ENCODE measurements at regions not wholly inside any gene's neighbourhood (a gene's known extent, or its start where the extent isn't known, plus 50 kb on each side); places are given as distances from the start of the nearest gene placed in this dataset.

DNA sequence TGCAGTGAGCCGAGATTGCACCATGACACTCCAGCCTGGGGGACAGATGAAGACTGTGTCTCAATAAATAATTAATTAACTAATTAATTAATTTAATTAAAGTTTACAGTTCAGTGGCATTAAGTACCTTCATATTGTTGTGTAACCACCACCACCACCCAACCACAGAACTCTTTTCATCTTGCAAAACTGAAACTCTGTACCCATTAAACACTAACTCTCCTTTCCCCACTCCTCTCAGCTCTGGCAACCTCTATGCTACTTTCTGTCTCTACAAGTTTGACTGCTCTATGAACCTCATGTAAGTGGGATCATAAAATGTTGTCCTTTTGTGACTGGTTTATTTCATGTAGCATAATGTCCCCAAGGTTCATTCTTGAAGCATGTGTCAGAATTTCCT is 259.3 kb upstream of the MDFIC2 start:
- no peak for DNase-seq (ENCODE audit: low read depth in 2 of 2, low spot score in 1 of 2)

DNA sequence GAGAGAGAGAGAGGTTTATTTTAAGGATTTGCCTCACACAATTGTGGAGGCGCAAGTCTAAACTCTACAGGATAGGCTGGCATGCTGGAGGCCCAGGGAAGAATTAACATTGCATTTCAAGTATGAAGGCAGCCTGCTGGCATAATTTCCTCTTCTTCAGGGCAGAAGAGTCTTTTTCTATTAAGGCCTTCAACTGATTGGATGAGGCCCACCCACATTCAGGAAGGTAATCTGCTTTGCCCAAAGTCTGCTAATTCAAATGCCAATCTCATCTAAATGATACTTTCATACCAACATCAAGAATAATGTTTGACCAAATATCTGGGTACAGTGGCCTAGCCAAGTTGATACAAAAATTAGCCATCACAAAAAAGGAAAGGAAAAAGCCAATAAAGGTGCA is 258.1 kb upstream of the MDFIC2 start:
- DNase-seq (ENCODE audit: low read depth in 2 of 2, low spot score in 1 of 2), result no peak

DNA sequence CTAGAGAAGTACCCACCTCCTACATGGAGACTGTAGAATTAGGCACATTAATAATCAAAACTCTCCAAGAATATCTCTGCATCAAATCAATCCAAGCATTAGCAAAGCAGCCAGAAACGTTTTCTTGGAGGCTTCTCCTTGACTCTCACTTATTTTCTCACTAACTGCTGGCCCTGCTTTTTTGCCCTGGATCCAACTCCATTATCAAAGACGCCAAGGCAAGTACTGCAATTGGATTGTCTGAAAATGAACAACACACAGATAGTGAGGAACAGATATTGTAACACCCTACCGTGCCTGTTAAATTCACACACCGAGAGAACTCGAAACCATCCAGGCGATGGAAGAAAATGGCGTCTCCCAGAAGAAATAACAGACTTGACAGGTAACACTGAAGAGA is 256.2 kb upstream of the MDFIC2 start:
- DNase-seq (ENCODE audit: low read depth in 2 of 2, low spot score in 1 of 2), result no peak

DNA sequence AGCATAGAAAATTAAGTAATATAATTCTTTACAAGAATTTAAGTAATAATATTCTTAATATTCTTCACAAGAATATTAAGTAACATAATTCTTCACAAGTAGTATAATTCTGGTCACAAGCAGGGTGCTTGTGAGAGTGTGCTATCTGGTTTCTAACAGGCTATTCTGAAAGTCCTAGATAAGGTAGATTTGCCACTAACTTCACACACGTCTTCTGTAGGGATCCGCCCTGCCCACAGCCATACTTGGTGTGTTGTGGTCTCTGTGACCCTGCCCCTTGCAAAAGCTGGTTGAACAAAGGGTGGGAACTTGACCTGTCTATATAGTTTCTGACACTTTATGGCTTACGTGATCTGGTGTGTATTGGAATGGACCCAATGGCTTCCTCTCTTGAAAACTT is 253.4 kb upstream of the MDFIC2 start:
- DNase-seq (ENCODE audit: low read depth in 2 of 2, low spot score in 1 of 2), result no peak

DNA sequence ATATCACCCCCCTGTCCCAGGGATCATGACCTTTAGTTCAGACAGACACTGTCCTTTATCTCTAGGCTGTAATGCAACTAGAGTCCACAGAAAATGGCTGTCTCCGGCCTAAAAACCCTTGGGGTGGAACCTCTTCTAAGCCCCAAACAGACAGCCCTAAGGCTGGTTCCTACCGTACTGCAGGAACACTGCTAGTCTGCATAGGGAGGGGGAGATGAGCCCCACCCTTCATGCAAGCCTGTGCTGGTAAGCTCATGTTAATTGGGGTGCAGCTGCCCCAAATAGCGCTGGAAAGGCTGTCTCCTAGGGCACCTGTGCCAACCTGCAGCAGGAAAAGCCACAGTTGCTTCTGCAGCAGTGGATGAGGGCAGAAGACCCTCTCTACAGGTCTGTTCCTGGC is 252.1 kb upstream of the MDFIC2 start:
- DNase-seq (ENCODE audit: low read depth in 2 of 2, low spot score in 1 of 2), result no peak

DNA sequence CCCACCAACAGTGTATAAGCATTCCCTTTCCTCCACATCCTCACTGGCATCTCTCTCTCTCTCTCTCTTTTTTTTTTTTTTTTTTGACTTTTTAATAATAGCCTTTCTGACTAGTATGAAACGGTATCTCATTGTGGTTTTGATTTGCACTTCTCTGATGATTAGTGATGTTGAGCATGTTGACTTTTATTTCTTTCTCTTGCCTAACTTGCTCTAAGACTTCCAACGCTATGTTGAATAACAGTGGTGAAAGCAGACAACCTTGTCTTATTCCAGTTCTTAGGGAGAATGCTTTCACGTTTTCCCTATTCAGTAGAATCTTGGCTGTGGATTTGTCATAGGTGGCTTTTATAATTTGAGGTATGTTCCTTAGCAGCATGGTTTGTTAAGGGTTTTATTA is 249.4 kb upstream of the MDFIC2 start:
- DNase-seq (ENCODE audit: low read depth in 2 of 2, low spot score in 1 of 2), result no peak

DNA sequence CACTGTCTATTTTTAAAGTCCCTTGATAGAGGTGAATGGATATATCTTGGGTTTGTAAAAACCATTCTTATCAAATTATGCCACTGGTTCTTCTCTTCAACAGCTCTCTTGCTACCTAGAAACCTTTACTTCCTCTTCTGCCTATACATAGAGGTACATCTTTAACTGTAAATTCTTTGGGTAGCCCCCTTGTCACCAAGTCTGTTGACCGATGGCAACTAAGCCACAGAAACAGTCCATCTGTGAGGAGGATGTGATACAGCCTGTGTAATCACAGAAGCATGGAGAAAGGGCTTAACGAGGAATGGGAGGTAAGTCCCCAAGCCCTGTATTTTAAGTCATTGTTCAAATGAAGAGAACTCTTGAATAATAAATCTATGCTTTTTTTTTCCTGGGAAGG is 246.5 kb upstream of the MDFIC2 start:
- no peak for DNase-seq (ENCODE audit: low read depth in 2 of 2, low spot score in 1 of 2)

DNA sequence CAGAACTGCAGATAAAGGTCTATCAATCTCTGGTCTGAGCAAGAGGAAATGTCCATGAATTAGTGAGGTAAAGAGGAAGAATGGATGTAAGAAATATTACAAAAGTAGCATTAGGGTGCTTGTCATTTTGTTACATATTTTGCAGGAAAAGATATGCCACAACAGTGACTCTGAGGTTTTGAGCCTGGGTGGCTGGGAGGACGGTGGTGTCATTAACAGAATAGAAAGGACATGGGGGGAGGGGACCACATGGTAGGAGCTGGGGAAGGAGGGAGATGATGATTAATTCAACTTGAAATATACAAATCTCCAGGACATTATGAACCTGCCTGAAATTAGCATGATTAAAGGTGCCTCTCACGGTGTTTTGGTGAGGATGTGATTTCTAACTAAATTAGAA is 245.5 kb upstream of the MDFIC2 start:
- no peak for DNase-seq (ENCODE audit: low read depth in 2 of 2, low spot score in 1 of 2)

DNA sequence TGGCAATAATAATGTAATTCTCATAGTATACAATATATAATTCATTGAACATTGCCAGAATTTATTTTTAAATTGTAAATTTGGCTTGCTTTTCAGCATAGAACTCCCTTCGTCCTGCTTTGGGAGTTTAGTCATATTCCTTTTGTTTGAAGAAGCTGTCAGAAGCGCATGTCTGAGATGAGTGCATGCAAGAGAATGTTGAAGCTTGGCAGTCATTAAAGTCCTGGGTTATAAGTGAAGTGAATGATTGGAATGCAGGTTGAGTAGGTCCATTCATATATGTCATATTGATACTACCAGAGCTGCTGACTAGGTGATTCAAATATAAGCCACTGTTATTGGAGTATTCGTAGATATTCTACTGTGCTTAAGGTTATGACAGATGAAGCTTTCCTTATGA is 243.6 kb upstream of the MDFIC2 start:
- DNase-seq (ENCODE audit: low read depth in 2 of 2, low spot score in 1 of 2), result no peak

DNA sequence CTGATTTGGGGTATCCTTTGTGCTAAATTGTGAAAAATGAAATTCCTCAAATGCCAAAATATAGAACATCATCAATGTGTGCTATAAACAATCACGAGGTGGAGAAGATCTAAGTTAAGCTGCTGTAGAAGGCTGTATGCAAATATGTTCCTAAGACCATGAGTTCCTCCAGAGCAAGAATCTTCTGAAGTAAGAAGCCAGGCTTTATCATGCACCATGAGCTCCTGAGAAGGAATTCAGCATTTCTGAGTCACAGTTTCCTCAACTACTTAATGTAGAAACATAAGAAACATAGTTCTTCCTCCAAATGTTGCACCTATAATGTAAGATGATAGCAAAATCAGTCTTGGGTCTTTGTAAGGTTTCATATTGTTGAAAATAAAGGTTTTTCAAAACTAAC is 241.7 kb upstream of the MDFIC2 start:
- no peak for DNase-seq (ENCODE audit: low read depth in 2 of 2, low spot score in 1 of 2)

DNA sequence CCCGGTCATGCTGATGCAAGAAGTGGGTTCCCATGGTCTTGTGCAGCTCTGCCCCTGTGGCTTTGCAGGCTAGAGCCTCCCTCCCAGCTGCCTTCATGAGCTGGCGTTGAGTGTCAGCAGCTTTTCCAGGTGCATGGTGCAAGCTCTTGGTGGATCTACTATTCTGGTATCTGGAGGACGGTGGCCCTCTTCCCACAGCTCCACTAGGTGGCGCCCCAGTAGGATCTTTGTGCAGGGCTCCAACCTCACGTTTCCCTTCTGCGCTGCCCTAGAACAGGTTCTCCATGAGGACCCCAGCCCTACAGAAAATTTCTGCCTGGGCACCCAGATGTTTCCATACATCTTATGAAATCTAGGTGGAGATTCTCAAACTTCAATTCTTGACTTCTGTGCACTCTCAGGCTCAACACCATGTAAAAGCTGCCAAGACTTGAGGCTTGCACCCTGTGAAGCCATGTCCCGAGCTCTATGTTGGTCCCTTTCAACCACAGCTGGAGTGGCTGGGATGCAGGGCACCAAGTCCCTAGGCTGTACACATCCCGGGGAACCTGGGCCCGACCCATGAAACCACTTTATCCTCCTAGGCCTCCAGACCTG is 238.4 kb upstream of the MDFIC2 start:
- peak; percentile 32 to 57 for DNase-seq (ENCODE audit: low read depth in 2 of 2, low spot score in 1 of 2)

DNA sequence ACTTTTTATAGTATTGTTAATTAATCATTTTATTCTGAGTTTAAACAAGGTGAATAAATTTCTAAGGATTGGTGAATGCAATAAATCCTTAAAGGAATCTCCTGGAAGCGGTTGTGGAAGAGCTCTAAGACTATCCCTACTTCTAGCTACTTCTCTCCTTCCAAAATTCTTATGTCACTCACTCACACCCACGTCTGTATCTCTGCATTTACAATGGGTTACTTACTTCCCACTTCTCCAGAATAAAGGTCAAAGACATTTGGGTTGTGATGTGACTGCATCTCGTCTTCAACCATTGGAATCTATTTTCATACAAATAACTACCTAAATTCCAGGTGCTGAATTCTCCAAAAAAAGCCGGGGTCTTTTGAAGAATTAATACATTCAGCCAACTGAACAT is 234.2 kb upstream of the MDFIC2 start:
- no peak for DNase-seq (ENCODE audit: low read depth in 2 of 2, low spot score in 1 of 2)

DNA sequence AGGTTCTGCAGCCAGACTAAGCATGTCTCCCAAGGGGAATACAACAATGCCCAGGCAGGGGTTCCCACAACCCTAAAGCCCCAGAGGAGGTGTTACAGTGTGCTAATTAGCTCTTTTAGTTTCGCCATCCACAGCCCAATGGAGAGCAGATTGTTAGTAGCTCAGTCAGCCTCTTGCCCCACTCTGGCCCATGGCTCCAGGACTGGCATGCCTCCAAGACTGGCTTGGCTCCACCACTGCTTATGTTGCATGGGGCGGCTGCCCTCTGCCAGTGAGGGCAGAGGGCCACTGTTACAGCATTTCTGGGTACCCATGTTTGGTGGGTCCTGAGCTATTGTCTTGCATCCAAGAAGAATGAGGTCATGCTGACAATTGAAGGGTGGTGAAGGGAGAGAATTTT is 231.1 kb upstream of the MDFIC2 start:
- no peak for DNase-seq (ENCODE audit: low read depth in 2 of 2, low spot score in 1 of 2)

DNA sequence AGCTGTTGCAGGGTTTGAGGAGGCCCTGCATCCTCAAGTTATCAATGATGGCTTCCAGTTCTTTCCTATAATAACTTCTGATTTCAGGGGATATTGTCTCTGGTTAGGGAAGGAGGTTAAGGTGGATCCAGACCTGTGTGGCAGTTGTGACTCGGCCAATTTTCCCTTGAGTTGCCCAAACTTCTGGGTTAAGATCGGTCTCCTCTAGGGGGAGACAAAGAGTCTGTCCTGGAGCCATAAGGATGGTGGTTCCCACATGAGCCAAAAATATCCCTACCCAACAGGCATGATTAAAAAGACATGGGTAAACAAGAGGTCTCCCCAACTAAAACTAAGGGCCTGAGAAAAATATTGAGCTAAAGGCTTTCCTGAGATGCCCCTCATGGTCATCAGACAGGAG is 227.5 kb upstream of the MDFIC2 start:
- DNase-seq (ENCODE audit: low read depth in 2 of 2, low spot score in 1 of 2), result no peak

DNA sequence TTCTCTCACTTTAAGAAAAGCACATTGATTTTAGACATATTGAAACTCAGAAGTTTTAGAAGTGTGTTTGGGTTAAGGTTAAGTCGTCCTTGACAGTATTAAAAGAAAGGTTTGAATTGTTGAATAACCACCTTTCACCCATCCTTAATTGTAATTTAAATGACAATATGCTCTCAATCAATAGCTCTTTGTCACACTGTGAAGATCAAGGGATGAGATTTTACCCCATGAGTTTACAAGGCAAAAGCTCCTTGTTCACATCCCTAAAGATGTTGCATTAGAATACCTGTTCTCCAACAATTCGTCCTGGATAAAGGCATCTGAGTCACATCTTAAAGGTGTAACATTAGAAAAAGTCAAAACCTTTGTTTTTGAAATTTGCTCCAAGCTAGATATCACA is 220.4 kb upstream of the MDFIC2 start:
- no peak for DNase-seq (ENCODE audit: low read depth in 2 of 2, low spot score in 1 of 2)

DNA sequence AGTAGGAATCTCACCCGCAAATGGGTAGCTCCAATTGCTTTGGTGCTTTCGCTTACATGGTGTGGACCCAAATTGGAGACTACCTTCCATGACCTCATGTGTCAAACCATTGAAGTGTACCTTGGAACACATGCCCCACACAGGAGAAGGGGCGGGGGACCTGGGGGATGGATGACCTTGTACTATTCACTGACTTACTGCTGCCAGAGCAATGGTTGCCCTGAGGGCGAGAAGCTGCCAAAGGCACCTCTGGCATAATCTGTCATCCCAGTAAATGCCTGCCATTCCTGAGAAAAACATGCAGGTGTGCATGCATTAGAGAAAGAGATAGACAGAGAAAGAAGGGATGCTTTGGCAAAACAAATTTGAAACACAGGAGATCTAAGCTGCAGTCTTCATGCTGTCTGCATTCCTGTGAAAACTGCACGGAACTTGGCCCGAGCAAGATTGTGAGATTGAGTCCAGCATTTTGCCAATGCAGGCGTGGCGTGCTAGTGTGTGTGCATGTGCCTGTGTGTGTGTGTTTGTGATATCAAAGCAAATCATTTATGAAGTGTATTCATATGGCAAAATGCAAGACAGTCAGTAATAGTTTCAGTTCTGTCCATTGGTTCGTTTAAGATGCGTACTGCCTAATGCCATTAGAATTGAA is 219.5 kb upstream of the MDFIC2 start:
- no peak for DNase-seq (ENCODE audit: low read depth in 2 of 2, low spot score in 1 of 2)

DNA sequence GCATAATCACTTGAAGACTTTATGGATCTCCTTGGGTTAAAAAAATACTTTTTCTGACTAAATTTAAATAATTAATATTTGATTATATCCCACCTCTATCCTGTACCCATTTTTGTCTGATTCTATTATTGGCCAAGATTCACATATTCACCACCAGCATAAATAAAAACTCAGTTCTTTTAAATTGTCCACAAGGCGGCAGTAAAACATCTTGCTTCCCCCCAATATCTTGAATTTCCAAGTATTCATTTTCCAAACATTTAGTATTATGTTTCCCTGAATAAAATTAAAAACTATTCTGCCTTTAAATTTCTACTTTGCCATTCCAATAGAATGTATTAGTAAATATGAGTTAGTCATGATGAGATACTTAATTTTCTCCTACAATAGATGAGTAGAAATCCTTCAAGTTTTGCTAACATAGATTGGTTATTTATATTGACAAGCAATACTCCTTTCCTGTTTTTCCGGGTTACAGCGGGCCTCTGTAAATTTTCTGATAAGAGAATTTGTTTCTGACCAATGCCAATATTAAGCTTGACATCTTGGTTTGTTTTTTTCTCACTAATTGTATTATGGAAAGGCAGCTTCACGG is 218.7 kb upstream of the MDFIC2 start:
- DNase-seq (ENCODE audit: low read depth in 2 of 2, low spot score in 1 of 2), result no peak

DNA sequence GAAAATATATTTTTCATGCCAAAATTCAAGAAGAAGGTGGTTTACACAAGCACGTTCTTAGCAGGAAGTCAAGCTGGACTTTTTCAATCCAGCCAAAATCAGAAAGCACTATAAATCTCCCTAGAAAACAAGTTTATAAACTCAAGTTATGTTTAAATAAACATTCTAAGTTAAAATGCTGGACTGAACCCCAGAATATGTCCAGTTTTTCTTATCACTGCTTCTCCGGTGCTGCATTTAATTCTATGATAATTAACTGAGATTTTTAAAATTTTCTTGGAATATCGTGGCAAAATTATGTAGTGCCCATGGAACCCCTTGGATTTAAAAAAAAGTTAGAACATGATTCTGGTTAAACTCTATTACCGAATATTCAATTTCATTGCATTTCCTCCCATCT is 218.2 kb upstream of the MDFIC2 start:
- DNase-seq (ENCODE audit: low read depth in 2 of 2, low spot score in 1 of 2), result no peak

DNA sequence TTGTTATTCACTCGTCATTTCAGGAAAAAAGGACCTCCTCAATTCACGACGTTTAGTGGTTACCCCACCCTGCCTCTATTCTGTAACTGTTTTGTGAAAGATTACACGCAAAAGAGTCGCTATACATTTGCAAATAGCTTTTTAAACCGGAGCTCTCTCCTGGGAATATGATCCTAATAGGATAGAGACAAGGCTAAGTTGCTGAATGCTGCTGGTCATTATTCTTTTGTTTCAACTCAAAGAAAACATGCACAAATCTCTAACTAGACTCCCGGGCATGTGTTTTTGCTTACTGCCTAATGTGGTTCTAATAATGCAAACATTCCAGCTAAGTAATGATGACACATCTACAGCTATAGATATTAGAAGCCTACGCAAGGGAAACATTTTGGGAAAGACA is 214.6 kb upstream of the MDFIC2 start:
- no peak for DNase-seq (ENCODE audit: low read depth in 2 of 2, low spot score in 1 of 2)

DNA sequence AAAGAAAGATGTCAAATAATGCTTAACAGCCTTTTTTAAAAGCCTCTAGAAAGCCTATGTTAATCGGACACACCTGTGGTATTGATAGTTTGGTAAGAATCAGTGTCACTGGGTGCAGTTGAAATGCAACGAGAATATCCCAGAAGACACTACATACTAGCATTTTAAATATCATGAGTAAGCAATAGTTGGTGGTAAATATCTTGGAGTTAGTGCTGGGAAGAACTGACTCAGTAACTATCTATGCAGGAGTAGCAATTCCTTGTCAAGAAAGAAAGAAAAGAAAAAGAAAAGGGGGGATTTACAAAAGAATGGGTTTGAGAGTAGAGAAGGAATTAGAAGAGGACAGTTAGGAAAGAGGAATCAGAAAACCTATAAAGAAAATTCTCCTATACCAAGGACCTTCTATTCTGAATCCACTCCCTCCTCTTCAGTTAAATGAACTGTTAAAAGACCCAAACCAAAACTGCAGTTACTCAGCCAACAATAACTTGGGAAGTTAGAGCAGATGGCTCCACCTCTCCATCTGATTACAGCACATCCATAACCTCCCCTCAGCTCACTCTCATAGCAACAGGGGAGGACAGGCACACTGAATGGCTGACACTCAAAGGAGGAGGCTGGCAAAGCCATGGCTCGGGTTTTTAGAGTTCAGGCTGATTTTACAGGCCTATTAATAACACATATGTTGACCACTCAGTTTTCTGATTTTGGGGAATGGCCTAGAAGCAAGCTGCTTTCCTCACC is 207.6 kb upstream of the MDFIC2 start:
- DNase-seq (ENCODE audit: low read depth in 2 of 2, low spot score in 1 of 2), result no peak

DNA sequence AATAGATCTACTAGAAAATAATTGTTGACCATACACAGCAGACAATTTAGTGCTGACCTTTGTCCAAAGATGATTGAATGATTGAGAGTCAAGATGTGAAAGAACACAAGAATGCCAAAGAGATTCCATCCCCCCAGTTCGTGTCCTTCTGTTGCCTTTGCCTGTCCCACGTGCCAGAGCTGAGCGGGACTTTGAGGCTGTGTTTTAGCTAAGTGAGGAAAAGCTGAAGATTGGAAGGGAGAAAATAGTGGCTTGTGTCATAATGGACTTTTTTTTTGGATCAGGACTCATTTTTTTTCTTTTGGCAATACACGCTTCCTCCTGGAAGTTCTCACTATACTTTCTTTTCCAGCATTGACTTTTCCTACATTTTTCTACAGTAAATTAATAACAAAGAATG is 206.6 kb upstream of the MDFIC2 start:
- DNase-seq (ENCODE audit: low read depth in 2 of 2, low spot score in 1 of 2), result no peak

DNA sequence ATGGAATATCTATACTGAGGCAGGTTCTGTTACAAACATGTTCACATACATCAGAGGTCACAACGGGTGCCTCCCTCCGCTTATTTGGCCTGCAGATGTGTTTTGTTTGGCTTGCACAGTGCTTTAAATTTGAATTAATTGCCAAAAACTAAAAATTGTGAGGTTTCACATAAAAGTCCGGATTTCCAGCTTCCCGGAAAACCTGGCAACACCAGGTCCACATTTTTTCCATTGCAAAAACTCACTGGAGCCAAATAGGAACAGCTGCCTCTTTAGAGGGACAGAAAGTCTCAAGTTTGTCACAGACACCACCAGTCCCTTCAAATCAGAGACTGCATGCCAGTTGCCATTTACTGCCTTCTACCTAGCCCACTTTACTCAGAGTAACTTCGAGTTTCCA is 205.9 kb upstream of the MDFIC2 start:
- DNase-seq (ENCODE audit: low read depth in 2 of 2, low spot score in 1 of 2), result no peak
